BE2C (cell line): ENCODE measurements at regions not wholly inside any gene's neighbourhood (a gene's known extent, or its start where the extent isn't known, plus 50 kb on each side); places are given as distances from the start of the nearest gene placed in this dataset.

ENCODE experiments used
- DNase-seq: peaks from one replicate; pipeline ENCODE4 v3.0.0-alpha.2; 2020
- H3K27me3 ChIP-seq: fragments of 250-450 bp; sonication (Bioruptor Pico); 2 replicates; pipeline ENCODE4 v1.5.1; 2020; ENCODE audit warnings: mild to moderate bottlenecking
- H3K36me3 ChIP-seq: fragments of 250-450 bp; sonication (Bioruptor Pico); 2 replicates; pipeline ENCODE4 v1.5.1; 2020; ENCODE audit warnings: mild to moderate bottlenecking
- H3K4me1 ChIP-seq: fragments of 250-450 bp; sonication (Bioruptor Pico); 2 replicates; pipeline ENCODE4 v1.5.1; 2020
- H3K4me3 ChIP-seq: 2 replicates; pipeline ENCODE4 v1.5.1; 2011; ENCODE audit warnings: low read depth, low read length
- H3K9me3 ChIP-seq: fragments of 250-450 bp; sonication (Bioruptor Pico); 2 replicates; pipeline ENCODE4 v1.5.1; 2020
- CTCF ChIP-seq: IDR thresholded peaks from 2 replicates; pipeline ENCODE4 v1.5.1; 2012; ENCODE audit warnings: mild to moderate bottlenecking, low read depth, low read length

GRCh38 chr15:100759698-100760356 is 119.8 kb upstream of the ALDH1A3 start:
- DNase-seq = no peak
- no peak for TF ChIP-seq CTCF

GRCh38 chr15:100760357-100760903 is 119.2 kb upstream of the ALDH1A3 start:
- Histone ChIP-seq H3K36me3 (no peaks in the 10 kb centered on the region), H3K4me3 (no peak overlapping the region), H3K4me1 (peaks cover 14% of the 10 kb centered on the region), H3K9me3 (no peaks in the 10 kb centered on the region), H3K27me3 (no peaks in the 10 kb centered on the region)
- no peak for TF ChIP-seq CTCF
- no peak for DNase-seq

More at GRCh38 chr15:100759698-100760356, 119.8 kb upstream of the ALDH1A3 start:
- peaks cover 14% of the 10 kb centered on the region for H3K4me1 ChIP-seq
- no peaks in the 10 kb centered on the region for H3K9me3 ChIP-seq
- H3K4me3 ChIP-seq = peak overlapping the region; percentile 0; the same call in 1 of the 2 replicates
- no peaks in the 10 kb centered on the region for H3K36me3 ChIP-seq
- H3K27me3 ChIP-seq = no peaks in the 10 kb centered on the region

- Histone ChIP-seq H3K9me3 (no peaks in the 10 kb centered on the region), H3K4me3 (no peak overlapping the region), H3K4me1 (peaks cover 18% of the 10 kb centered on the region), H3K27me3 (no peaks in the 10 kb centered on the region), H3K36me3 (no peaks in the 10 kb centered on the region)
- DNase-seq = no peak
- no peak for TF ChIP-seq CTCF
Observed at GRCh38 chr15:100761290-100761935, 118.2 kb upstream of the ALDH1A3 start.

DNA sequence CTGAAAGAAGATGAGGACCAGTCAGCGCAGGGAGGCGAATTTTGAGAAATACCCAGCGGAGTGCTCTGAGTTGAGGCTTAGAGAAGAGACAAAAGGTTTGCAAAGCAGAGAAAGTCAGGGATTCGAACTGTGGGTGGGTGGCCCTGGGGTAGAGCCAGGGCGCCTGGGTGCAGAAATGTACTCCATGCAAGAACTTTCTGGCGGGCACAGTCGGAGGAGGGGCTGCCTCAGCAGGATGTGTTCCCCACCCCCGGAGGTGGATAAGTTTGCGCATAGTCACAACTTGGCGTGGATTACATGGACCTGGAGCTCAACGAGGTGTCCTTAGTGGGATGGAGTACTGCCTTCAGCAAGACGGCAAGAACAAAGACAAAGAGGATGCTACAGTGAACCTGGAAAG is 117.3 kb upstream of the ALDH1A3 start:
- Histone ChIP-seq H3K27me3 (no peaks in the 10 kb centered on the region), H3K9me3 (no peaks in the 10 kb centered on the region), H3K36me3 (no peaks in the 10 kb centered on the region), H3K4me3 (no peak overlapping the region), H3K4me1 (peaks cover 23% of the 10 kb centered on the region)
- DNase-seq = no peak
- TF ChIP-seq CTCF = no peak

DNA sequence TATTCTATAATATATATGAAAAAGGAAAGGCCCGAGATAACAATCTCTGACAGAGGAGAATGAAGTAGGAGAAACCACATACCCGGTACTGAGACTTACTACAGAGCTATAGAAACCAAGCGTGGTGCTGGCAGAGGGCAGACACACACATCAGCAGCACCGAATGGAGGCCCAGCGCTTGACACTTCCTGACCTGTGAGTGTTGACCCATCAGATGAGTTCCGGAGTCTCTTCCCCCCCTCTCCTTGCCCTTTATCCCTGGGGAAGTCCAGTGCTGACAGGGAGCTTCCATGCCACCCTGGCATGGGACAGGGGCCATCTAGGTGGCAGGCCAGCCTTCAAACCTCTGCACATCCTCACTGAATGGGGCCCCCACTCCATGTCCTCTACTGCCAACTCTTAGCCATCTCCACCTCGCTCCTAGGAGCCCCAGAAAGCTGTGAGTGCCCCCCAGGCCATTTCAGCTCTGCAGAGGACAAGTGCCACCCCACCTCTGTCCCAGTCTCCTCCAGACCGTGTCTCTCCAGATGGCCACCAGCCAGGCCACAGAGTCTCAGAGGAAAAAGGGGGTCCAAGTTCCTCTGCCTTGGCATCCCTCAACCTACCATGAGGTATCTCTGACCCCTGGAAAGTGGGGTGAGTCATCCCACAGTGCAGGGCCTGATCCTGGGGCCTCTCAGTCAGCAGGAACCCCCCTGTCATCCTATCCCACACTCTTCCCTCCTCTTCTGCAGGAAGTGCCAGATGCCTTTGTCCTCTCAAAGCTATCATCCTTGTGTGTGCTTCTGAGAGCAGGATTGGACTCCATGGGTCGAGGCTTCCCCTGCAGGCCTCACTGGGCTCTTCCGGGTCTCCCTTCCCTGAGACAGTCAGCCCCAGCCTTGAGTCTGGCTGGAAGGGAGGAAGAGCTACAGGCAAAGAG is 116.5 kb upstream of the ALDH1A3 start:
- no peak overlapping the region for H3K4me3 ChIP-seq
- DNase-seq = no peak
- H3K36me3 ChIP-seq = no peaks in the 10 kb centered on the region
- no peaks in the 10 kb centered on the region for H3K9me3 ChIP-seq
- no peaks in the 10 kb centered on the region for H3K27me3 ChIP-seq
- H3K4me1 ChIP-seq = peaks cover 23% of the 10 kb centered on the region
- TF ChIP-seq CTCF = no peak
